Midbrain (tissue), 1 donor: ENCODE measurements at regions not wholly inside any gene's neighbourhood (a gene's known extent, or its start where the extent isn't known, plus 50 kb on each side); places are given as distances from the start of the nearest gene placed in this dataset.
"Not testable (repeated sequence)": the region's sequence is repeated elsewhere in the genome, so short reads cannot be mapped to it uniquely, and the experiment has no call there.

Experiments
- DNase-seq: peaks from one replicate; lab custom pipeline; 2025; lab: John Stamatoyannopoulos, UW

DNA sequence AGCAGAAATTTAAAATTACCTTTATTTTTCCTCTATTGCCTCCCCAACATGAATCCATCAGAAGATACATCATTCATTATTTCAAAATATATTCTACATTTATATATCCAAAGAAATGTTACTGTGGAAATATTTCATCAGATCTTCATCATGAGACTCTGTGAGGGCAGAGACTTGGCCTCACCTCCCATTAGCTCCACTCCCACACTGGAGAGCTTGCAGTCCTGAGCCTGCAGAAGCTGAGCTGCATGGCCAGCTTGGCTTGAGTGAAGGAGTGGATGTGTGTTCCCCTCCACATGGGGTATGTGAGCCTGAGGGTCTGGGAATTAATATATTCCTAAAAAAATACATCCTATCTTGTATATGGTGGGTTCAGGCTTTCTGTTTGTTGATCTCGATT lies 961.9 kb downstream of the TMEM121 start:
- DNase-seq: no peak

DNA sequence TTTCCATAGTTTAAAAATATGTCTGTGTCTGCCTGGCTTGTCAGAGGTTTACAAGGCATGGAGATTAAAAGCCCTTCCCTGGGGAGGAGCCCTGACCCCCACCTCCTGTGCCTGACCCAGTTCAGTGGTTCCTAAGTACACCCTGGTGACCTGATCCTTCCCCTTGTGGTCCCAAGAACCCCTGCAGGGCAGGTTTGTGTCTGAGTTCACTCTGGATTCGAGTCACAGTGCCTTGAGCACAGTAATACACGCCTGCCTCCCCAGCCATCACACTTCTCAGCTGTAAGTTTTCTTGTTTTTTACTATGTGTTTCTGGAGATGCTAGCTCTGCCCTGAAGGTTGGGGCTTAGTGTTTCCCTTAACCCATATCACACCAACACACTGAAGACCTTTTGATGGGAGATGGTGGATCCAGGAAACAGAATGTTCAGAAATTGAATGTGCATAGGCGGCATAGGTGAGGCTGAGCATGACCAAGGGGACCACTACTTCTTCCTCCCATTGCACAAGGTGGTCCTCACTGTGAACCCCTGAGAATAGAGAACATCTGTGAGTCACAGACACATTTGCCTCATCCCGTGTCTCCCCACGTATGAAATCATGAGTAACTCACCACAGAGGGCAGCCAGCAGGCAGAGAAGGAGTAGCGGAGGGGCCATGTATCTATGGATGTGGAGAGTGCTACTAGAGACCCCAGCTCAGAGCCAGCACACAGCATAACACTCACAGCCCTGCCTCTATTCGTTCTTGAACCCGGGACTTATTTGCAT lies 962.9 kb downstream of the TMEM121 start:
- DNase-seq: no peak

DNA sequence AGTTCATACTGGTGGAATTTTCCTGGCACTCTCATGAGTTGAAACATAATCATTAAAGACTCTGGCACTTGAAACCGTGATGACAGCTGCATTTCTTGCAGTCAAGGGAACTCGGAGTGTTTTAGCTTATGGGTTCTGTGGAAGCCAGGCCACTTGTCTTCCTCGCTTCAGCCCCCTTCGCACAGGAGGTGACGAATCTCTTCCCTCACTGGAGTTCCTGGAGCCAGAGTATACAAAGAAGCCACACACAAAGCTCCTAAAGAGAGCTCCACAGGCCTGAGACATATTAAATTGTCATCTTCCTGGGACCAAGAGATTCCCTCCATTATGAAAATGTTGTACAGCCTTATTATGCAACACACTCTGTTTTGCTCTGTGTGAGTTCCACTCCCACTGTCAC lies 964.1 kb downstream of the TMEM121 start:
- no peak for DNase-seq

DNA sequence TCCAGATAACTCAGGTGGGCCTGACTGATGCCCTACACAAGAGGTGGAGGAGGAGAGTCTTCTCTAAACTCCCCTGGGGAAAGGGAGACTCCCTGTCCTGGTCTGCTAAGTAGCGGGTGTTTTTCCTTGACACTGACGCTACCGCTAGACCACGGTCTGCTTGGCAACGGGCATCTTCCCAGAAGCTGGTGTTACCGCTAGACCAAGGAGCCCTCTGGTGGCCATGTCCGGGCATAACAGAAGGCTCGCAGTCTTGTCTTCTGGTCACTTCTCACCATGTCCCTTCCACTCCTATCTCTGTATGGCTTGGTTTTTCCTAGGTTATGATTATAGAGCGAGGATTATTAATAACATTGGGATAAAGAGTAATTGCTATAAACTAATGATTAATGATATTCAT lies 965.5 kb downstream of the TMEM121 start:
- DNase-seq: no peak

DNA sequence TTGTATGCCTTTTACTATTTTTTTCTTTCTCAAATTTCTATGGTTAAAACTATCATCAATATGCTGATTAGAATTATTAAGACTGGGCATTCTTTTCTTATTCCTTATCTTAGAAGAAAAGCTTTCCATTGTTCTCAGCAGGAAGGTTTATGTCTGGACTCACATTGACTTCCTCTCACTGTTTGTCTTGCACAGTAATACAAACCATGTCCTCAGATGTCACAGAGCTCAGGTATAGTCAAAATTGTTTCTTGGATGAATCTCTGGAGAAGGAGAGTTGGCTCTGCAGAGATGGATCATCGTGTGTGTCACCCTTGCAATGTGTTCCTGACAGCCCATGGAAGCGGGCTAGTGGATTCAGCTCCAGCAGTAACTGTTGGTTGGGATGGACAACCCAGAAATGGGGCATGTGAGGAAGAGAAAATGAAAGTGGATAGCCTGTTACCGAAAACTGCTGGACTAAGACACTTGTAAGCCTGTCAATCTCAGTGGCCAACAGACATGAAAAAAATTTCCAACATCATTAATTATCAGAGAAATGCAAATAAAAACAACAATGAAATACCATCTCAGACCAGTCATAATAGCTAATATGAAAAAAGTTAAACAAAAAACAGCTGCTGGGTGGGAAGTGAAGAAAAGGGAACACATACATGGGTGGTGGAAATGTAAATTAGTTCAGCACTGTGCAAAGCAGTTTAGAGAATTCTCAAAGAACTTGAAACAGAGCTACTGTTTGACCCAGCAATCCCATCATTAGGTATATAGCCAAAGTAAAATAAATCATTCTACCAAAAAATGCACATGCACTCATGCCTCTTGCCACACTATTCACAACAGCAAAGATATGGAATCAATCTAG lies 967.8 kb downstream of the TMEM121 start:
- DNase-seq: no peak

DNA sequence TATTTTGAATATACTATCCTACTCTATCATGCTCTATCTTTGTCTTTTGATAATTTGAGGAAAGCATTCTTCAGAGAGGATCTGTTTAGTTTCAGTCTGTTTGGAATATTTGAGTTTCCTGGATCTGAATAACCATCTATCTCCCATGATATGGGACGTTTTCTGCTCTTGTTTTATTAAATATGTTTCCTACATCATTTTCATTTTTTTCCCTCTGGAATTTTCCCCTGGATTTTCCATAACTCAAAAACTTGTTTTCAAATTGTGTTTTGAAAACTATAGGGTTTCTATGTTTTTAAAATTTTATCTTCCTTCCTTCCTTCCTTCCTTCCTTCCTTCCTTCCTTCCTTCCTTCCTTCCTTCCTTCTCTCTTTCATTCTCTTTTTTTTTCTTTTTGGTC lies 974.2 kb downstream of the TMEM121 start:
- no peak for DNase-seq

DNA sequence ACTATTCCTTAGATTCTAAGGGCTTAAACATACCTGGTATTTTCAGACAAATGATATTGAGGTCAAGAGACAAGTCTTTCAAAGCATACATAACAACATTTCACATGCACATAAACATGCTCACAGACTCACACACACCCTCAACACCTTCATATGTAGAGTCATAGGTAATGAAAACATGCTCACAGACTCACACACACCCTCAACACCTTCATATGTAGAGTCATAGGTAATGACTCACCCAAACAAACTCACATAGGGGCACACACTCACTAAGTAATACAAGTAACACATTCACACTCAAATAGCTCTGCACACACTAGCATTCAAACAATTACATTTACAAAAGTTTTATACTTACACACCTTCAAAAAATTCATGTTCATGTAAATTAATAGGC lies 975.5 kb downstream of the TMEM121 start:
- DNase-seq: no peak

DNA sequence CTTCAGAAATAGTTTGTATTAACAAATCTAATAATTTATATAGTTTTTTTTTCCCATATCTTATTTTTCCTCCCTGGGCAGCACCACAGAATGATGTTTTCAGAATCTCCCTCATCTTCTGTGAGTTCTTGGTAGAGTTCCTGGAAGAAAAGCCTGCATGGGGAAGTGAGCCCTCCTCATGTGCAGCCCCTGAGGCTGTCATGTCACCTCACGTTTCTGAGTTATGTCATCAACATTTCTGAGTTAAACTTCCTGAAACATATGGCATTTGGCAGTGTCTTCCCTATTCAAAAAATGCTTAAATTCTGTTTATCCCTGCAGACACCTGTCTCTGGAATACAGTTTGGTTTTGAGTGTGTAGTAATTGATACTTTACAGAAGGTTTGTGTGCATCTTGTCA lies 979.0 kb downstream of the TMEM121 start:
- DNase-seq: no peak

DNA sequence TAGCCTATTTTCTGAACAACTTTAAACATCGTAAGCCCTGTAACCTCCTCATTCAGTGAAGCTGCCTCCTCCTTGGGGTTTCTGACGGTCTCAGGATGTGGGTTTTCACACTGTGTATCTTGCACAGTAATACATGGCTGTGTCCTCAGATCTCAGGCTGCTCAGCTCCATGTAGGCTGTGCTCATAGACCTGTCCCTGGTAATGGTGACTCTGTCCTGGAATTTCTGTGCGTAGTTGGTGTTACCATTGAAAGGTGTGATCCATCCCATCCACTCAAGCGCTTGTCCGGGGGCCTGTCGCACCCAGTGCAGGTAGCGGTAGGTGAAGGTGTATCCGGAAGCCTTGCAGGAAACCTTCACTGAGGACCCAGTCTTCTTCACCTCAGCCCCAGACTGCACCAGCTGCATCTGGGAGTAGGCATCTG lies 980.5 kb downstream of the TMEM121 start:
- no peak for DNase-seq

DNA sequence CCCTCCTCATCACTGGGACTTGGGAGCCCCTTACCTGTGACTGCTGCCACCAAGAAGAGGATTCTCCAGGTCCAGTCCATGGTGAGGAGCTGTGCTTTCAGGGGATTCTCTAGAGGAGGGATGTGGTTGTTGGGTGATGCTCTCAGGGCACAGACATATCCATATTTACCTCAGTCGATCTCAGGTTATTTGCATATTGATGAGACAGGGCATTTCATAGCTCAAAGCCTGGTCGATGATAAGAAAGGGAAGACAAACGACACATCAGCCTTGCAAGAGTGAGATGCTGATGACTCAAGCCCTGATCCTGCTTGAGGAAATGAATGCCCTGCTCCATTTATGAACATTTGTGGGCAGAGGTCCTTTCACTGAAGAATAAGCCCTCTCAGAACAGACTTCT lies 981.0 kb downstream of the TMEM121 start:
- DNase-seq: no peak

DNA sequence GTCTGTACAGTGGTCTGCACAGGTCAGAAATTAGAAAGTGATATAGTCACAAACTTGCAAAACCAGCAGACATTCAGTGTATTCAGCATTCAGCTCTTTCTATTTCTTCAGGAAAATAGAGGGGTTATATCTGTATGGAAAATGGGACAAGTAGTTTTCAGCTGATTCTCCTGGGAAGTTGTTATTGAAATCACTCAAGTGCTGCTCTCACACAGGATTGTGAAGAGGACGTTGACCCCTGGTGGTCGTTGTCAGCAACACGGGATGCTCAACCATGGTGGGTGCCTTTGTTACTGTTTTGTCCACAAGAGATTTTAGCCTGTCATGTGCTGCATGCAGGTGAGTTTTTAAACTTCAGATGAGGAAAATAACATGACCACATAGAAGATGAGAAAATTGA lies 981.8 kb downstream of the TMEM121 start:
- DNase-seq: no peak

DNA sequence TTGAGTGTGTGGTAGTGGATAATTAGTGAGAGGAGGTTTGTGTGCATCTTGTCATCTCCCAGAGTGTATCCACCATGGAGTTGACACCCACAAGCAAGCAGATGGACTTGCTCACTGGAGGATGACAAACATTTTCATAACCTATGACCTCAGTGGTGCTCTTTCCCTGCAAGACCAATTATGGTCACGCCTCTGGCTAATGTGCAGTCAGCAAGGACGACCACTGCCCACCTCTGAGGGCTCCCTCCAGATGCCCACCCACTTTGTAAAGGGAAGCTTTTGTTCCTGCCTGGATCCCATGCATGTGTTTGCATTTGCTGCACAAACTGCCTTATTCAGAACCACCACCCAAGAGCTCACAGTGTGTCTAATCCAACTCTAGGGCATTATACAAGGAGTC lies 982.8 kb downstream of the TMEM121 start:
- no peak for DNase-seq

DNA sequence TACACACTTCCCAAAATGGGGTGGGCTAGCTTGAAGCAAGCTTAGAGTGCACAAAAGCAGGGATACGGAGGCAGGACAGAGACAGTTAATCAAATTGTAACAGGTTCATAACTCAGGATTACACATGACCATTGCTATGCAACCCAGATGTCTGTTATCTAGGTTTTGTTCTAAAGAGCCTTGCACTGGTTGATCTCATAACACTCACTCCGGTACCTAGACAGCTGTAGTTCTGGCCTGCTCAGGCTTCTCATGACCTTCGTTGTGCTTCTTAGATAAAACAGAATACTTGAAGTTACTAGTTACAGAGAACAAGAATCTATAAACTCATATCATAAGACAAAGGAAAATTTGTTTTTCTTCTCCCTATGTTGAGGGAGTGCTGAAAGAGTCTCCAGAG lies 983.4 kb downstream of the TMEM121 start:
- DNase-seq: no peak

DNA sequence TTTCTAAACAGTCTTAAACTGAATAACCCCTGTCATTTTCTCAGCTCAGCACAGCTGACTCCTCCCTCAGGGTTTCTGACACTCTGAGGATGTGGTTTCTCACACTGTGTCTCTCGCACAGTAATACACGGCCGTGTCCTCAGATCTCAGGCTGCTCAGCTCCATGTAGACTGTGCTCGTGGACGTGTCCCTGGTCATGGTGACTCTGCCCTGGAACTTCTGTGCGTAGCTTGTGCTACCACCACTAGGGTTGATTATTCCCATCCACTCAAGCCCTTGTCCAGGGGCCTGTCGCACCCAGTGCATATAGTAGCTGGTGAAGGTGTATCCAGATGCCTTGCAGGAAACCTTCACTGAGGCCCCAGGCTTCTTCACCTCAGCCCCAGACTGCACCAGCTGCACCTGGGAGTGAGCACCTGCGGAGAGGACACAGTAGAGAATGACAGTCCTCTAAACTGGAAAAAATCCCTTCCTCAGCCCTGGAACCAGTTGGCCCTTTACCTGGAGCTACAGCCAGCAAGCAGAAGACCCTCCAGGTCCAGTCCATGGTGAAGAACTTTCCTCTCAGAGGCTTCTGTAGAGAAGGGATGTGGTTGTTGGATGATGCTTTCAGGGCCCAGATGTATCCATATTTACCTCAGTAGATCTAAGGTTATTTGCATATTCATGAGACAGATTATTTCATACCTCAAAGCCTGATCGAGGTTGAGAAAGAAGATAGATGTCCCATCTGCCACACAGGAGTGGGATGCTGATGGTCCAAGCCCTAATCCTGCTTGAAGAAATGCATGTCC lies 984.8 kb downstream of the TMEM121 start:
- DNase-seq: no peak

DNA sequence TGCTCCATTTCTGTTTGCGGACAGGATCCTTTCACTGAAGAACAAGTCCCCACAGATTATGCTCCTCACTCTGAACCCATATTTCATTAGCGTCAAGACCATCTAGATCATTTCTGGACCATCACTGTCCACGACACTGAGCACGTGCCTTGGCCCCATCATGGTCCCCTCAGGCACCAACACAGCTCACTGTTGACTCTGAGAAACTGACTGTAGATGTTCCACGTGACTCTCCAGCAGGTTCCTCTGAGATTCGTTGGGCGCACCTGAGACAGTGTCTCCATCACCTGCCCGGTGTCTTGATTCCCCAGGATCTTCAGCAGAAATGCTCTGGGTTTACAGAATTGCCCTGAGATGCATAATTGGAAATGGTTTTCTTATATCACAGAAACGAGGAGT lies 985.4 kb downstream of the TMEM121 start:
- no peak for DNase-seq

DNA sequence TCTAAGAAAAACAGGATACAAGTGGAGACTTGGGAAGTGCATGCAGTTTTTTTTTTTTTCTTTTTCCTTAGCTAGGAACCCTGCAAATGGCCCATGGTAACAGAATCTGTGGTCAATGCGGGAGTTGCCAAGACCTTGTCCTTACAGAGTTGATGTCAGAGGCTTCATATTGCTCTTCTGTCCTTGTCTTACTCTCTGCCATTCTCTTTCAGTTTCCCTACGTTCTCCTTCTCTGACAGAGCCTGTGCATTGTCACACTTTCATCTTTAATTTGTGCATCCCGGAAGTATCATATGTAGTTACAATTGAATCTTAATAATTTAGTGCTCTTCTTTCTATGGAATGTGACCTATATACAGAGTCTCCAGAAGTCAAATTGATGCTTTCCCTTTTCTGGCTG lies 986.9 kb downstream of the TMEM121 start:
- no peak for DNase-seq

DNA sequence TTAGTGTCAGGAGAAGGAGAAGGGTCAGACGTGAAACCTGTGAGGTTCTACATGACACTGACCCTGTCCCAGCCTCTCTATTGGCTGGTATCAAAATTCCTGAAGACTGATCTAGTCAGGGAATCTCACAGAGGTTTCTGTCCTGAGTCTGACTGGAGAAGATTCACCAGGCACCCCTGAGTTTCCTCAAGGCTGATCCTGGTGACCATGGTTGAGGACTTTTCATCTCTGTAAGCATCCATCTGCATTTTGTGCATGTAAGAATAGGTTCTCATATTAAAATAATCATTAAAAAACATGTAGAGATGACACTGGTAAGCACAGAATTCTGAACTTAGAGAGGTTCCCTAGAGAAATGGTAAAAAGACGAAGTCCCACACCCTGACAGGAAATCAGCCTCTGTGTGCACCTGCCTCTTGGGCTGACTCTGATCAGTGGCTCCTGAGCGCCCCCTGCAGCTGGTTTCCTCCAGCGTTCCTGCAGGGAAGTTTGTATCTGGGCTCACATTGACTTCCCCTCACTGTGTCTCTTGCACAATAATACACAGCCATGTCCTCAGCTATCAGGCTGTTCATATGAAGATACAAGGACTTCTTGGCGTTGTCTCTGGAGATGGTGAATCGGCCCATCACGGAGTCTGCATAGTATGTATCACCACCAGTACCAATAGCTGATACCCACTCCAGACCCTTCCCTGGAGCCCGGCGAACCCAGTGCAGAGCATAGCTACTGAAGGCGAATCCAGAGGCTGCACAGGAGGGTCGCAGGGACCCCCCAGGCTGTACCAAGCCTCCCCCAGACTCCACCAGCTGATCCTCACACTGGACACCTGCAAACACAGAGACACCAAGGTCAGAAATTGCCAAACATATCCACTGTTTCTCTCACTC lies 991.9 kb downstream of the TMEM121 start:
- no peak for DNase-seq

DNA sequence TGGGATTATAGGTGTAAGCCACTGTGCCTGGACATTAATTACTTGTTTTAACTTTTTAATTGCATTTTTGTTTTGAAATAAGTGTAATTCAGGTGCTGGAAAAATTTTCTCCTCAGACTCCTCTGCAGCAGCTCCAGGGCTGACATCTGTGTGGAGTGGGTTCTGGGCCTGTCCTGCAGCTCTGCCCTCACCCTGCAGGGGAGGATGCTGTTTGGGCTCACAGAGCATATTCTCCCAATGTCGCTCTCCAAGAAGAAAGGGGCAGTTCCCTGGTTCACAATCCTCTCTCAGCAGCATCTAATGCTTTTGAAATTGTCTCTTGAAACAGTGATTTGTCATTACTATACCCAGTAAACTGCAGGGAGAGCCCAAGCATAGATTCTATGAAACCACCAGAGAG lies 995.7 kb downstream of the TMEM121 start:
- DNase-seq: not testable (repeated sequence)

DNA sequence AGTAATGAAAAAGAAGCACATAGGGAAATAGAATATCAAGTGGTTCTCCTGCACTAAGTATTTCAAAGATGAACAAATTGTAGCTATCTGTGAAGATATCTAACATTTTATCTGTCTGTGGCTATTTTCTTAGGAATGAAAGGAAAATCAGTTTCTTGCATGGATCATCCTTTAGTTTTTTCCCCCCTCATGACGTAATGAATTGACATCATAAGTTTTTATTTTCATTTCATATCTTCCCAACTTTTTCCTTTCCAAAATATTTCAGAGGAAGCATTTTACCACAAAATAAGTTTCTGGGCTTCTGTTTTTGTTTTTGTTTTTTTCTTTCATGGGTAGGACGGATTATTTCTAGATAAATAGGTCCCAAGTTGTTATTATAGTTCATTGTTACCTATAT lies 996.6 kb downstream of the TMEM121 start:
- no peak for DNase-seq

DNA sequence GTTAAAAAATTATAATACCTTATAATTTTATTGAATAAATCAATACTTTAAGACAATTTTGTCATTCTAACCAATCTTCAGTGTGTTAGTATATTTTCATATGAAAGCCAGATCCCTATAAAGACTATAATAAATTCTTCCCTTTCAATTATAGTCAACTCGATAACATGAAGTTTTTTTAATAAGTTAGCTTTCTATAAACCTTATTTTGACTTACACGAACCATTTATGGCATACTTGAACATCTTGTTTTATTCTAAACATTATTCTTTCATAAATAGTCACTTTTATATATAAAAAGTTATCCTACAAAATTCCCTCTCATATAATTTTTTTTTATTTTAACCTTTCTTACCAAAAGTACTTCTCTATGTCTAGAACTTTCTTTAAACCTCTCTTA lies 1002.3 kb downstream of the TMEM121 start:
- no peak for DNase-seq

DNA sequence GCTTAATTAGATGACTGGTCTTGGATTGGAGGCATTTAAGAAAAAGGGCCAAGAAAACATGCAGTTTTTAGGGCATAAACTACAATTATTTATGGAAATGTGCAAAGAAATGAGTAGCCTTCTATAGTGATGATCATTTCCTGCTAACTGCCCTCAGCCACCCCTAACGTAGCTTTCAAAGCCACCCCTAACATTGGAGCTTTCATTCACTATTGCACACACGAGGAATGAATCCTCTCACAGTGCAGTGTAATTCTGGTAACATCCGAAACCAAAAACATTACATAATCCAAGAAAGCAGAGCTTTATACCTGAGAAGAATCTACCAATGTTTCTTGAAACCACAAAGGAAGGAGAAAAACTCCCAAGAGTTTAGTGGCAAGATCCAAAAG lies 1003.6 kb downstream of the TMEM121 start:
- DNase-seq: no peak
